ENCODE measurements at regions not wholly inside any gene's neighbourhood (a gene's known extent, or its start where the extent isn't known, plus 50 kb on each side); places are given as distances from the start of the nearest gene placed in this dataset.

- Histone ChIP-seq H3K27ac (ENCODE audit: low read depth in 1 of 2, low read length in 2 of 2) (no peak overlapping the region), H3K36me3 (ENCODE audit: control insufficient read depth in 4 of 4, insufficient read depth in 3 of 4, low read depth in 1 of 4, low read length in 3 of 4) (no peaks in the 10 kb centered on the region), H3K9ac (ENCODE audit: low read depth in 1 of 2, low read length in 2 of 2) (no peak overlapping the region), H3K4me1 (ENCODE audit: control insufficient read depth in 4 of 4, insufficient read depth in 4 of 4, low read length in 3 of 4) (no peaks in the 10 kb centered on the region), H3K4me3 (ENCODE audit: low read depth in 1 of 3, low read length in 3 of 3) (no peak overlapping the region), H3K27me3 (ENCODE audit: control insufficient read depth in 4 of 4, insufficient read depth in 4 of 4, low read length in 3 of 4) (no peaks in the 10 kb centered on the region), H3K9me3 (ENCODE audit: control insufficient read depth in 4 of 4, low read length in 3 of 4) (no peaks in the 10 kb centered on the region)
- TF ChIP-seq, protein P1, sequence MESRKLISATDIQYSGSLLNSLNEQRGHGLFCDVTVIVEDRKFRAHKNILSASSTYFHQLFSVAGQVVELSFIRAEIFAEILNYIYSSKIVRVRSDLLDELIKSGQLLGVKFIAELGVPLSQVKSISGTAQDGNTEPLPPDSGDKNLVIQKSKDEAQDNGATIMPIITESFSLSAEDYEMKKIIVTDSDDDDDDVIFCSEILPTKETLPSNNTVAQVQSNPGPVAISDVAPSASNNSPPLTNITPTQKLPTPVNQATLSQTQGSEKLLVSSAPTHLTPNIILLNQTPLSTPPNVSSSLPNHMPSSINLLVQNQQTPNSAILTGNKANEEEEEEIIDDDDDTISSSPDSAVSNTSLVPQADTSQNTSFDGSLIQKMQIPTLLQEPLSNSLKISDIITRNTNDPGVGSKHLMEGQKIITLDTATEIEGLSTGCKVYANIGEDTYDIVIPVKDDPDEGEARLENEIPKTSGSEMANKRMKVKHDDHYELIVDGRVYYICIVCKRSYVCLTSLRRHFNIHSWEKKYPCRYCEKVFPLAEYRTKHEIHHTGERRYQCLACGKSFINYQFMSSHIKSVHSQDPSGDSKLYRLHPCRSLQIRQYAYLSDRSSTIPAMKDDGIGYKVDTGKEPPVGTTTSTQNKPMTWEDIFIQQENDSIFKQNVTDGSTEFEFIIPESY (IDR thresholded peaks at IDR 0.05) = no peak
- TF ChIP-seq RAD21 (IDR thresholded peaks at IDR 0.05) = no peak
- no peak for TF ChIP-seq RXRA (IDR thresholded peaks at IDR 0.05)
- TF ChIP-seq, protein P2, sequence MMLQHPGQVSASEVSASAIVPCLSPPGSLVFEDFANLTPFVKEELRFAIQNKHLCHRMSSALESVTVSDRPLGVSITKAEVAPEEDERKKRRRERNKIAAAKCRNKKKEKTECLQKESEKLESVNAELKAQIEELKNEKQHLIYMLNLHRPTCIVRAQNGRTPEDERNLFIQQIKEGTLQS (IDR thresholded peaks at IDR 0.05) = no peak
- TF ChIP-seq FOXA2 (IDR thresholded peaks at IDR 0.05) = no peak
- no peak for TF ChIP-seq FOXA1 (IDR thresholded peaks at IDR 0.05)
- TF ChIP-seq HNF4A (conservative IDR thresholded peaks at IDR 0.05) = no peak
- TF ChIP-seq EGR1 (IDR thresholded peaks at IDR 0.05; ENCODE audit: low read depth in 2 of 2) = no peak
- TF ChIP-seq, protein P3, sequence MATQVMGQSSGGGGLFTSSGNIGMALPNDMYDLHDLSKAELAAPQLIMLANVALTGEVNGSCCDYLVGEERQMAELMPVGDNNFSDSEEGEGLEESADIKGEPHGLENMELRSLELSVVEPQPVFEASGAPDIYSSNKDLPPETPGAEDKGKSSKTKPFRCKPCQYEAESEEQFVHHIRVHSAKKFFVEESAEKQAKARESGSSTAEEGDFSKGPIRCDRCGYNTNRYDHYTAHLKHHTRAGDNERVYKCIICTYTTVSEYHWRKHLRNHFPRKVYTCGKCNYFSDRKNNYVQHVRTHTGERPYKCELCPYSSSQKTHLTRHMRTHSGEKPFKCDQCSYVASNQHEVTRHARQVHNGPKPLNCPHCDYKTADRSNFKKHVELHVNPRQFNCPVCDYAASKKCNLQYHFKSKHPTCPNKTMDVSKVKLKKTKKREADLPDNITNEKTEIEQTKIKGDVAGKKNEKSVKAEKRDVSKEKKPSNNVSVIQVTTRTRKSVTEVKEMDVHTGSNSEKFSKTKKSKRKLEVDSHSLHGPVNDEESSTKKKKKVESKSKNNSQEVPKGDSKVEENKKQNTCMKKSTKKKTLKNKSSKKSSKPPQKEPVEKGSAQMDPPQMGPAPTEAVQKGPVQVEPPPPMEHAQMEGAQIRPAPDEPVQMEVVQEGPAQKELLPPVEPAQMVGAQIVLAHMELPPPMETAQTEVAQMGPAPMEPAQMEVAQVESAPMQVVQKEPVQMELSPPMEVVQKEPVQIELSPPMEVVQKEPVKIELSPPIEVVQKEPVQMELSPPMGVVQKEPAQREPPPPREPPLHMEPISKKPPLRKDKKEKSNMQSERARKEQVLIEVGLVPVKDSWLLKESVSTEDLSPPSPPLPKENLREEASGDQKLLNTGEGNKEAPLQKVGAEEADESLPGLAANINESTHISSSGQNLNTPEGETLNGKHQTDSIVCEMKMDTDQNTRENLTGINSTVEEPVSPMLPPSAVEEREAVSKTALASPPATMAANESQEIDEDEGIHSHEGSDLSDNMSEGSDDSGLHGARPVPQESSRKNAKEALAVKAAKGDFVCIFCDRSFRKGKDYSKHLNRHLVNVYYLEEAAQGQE (IDR thresholded peaks at IDR 0.05) = no peak
- TF ChIP-seq JUND (IDR thresholded peaks at IDR 0.05) = no peak
- TF ChIP-seq YY1 (IDR thresholded peaks at IDR 0.05) = no peak
- no peak for TF ChIP-seq GABPA (IDR thresholded peaks at IDR 0.05 in 1 of 2, conservative IDR thresholded peaks at IDR 0.05 in 1 of 2)
- TF ChIP-seq CTCF (IDR thresholded peaks at IDR 0.05; ENCODE audit: low read depth, low read length, missing input control) = no peak
- no peak for TF ChIP-seq SP1 (IDR thresholded peaks at IDR 0.05)
- TF ChIP-seq NR2F2 (IDR thresholded peaks at IDR 0.05) = no peak
- TF ChIP-seq TAF1 (conservative IDR thresholded peaks at IDR 0.05) = no peak
- no peak for TF ChIP-seq HNF4G (IDR thresholded peaks at IDR 0.05)
- no peak for TF ChIP-seq MAX (IDR thresholded peaks at IDR 0.05)
- 60% methylated on average over 4 of the region's 4 CpGs for WGBS
- no peak for DNase-seq (ENCODE audit: low spot score)
These were observed 86.5 kb upstream of the ABCC4 start for GRCh38 chr13:95387733-95388207.

Measured in liver (tissue), 8 donors.